Stimulated activated CD8-positive, alpha-beta memory T cell treated with anti-CD3 and anti-CD28 coated beads, Interleukin-15, amount 100 ng/mL, for 48 hours (primary cell): ENCODE measurements at regions not wholly inside any gene's neighbourhood (a gene's known extent, or its start where the extent isn't known, plus 50 kb on each side); places are given as distances from the start of the nearest gene placed in this dataset.

Source experiments
- DNase-seq, 2 donors: peaks; one replicate each; pipeline ENCODE4 v3.0.0-alpha.2; 2020; ENCODE audit warnings: low read depth in 2 of 2

GRCh38 chr20:4600308-4601014, 85.8 kb upstream of the PRNP start:
- DNase-seq, result no peak

- DNase-seq, result no peak
Observed at GRCh38 chr20:4597215-4597614, 89.0 kb upstream of the PRNP start.

DNA sequence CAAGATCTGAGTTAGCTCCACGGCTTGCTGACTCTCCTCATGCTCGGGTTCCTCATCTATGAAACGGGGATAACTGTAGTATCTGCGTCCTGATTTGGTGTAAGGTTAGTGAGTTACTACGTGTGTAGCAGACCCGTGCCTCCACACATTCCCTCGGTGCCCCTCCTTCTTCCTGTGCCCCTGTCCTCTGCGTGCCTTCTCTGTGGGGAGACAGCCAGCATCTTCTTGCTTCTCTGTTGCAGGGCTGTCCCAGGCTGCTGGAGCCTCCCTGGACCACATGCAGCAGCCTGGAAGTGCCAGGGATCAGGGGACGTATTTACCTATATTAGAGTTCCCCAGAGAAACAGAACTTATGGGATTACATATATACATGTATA, 93.1 kb upstream of the PRNP start:
- no peak for DNase-seq

DNA sequence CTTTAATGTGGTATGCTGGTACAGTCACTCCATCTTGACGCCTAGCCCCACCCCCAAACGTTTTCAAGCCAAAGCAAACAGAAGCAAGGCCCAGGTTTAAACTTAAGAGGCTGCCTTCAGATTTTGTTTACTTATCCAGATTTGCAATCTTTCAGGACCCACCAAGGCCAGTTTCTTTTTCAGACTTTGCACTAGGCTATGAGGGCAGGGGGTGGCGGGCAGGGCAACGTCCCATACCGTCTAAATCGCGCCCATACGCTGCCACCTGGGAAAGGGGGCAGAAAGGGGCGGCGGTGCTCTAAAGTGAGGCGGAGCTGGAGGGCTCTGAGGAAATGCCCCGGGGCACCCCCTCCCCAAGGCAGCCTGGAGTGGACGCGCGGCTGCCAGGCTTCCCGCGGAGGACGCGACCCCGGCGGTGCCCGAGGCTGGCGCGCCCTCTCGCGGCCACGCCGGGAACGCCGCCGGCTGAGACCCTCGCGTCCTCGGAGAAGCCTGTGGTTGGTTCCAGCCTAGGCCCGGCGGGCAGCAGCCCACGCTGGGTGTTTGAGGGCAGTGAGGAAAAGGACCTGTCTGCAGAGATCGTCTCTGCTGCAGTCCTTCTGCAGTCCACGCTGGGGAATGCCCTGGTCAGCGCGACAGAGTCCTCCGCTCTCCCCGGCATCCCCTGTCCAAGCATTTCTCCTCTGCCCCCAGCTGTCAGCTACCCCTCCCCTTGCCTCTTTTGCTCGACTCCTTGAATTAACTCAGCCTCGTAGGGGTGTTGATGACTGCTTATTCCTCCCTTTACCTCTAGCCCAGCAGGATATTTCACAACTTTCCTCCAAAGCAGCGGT, 93.7 kb upstream of the PRNP start:
- DNase-seq, result peak; percentile 41 to 42

DNA sequence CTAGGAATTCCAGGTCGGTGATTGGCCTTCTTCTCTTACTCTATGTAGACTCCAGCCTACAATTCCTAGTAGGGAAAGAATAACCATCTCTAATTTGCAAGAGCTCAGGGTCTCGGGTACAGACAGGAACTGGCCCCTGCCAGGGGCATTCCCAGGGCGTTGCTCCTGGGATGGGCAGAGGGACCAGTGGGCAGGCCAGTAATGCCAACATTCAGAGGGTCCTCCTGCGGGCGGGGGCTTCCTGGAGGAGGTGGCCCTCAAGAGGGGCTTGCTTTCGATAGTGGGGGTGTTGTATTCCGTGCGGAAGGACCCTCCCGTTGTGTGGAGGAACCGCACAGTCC, 94.3 kb upstream of the PRNP start:
- DNase-seq, result no peak

DNA sequence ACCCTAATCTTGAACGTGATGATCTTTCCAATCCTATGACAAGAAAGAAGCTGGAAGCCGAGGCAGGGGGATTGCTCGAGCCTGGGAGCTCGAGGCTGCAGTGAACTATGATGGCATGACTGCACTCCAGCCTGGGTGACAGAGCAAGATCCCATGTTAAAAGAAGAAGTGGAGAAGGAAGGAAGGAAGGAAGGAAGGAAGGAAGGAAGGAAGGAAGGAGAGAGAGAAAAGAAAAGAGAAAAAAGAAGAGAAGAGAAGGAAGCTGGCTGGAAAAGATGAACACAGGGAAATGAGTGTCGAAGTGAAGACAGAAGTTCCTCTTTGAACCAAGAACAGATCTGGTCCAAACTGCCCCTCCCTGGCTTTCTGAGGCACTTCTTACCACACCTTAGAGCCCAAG, 100.5 kb upstream of the PRNP start:
- no peak for DNase-seq

DNA sequence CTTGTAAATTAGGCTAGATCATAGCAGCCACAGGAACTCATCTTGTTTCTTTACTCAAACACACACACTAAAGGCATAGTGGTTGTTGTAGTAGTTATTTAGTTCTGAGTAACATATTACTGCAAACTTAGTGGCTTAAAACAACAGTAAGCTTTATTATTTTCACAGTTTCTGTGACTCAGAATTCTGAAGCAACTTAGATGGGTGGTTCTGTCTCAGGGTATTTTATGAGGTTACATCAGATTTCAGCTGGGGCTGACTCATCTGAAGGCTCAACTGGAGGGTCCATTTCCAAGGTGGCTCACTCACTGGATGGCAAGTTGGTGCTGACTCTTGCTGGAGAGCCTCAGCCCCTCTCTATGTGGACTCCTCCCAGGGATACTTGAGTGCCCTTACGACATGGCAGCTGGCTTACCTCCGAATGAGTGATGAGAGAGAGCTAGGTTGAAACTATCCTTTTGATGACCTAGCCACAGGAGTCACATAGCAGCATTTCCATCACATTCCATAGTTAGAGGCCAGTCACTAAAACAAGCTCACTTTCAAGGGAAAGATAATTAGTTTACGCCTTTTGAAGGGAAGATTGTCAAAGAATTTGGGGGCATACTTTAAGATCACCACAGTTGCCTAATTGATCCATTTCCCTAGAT, 101.0 kb upstream of the PRNP start:
- no peak for DNase-seq

GRCh38 chr20:4584510-4584909, 101.7 kb upstream of the PRNP start:
- no peak for DNase-seq

DNA sequence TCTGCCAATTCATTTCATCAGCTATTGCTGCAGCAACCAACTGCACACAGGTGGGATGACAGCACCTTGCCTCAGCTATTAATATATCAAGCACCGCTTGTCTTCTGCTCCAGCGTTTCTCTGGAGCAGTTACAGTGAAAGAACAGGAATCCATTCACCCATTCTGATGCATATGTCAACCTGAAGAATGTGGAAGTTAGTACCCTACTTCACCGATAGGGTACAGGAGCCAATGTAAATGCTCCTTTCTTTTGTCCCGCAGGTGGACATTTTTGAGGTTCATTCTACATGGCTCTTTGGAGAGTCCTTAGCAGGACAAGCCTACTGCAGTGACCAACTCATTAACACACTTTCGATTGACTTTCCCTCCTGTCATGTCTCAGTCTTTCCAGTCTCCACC, 104.4 kb upstream of the PRNP start:
- DNase-seq, result no peak

GRCh38 chr20:4578375-4578774, 107.9 kb upstream of the PRNP start:
- DNase-seq, result no peak

- DNase-seq, result no peak
Observed at GRCh38 chr20:4574356-4574690, 111.9 kb upstream of the PRNP start.

DNA sequence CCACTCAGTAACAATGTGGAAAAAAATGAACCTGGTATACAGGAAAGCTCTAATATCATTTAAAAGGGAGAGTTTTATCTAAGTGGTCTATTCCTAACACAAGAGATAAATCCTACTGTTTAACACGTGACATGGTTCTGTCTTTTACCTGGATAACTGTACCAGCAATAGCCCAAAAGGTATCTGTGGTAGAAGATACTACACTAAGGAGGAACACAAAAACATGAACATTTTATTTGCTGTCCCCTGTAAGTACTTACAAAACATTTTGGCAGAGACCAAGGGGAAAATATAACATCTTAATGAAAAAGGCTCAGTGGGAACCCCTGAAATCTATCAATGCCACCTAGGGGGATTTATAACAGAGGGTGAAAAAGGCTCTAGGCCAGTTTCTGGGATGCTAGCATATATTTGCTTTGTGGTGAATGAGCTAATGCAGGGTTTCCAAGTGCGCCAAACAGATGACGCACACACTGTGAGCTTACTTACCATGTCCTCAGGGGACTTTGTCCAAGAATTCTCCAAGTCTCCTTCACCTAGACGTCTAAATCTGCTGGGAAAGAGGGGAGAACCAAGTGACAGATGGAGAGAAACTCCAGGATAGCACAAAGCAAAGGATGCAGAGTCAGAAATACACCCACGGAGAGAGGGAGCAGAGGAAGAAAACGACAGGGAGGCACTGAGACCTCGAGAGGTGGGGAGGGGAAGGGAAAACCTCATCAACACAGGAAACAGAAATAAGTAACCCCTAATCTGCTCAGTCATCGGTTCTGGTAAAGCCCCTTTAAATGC, 112.5 kb upstream of the PRNP start:
- no peak for DNase-seq

- DNase-seq, result no peak
Observed at GRCh38 chr20:4571759-4572531, 114.3 kb upstream of the PRNP start.

- no peak for DNase-seq
Observed at GRCh38 chr20:4569865-4570264, 116.4 kb upstream of the PRNP start.

DNA sequence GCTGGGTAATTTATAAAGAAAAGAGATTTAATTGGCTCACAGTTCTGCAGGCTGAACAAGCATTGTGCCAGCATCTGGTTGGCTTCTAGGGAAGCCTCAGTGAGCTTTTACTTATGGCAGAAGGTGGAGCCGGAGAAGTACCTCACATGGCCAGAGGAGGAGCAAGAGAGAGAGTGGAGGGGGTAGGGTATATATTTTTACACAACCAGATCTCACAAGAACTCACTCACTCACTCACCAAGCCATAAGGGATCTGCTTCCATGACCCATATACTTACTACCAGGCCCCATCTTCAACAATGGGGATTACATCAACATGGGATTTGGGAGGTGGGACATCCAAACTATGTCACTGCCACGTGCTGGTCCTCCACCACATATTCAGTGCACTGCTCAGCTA, 117.2 kb upstream of the PRNP start:
- DNase-seq, result no peak

- no peak for DNase-seq
Observed at GRCh38 chr20:4568361-4568959, 117.8 kb upstream of the PRNP start.

DNA sequence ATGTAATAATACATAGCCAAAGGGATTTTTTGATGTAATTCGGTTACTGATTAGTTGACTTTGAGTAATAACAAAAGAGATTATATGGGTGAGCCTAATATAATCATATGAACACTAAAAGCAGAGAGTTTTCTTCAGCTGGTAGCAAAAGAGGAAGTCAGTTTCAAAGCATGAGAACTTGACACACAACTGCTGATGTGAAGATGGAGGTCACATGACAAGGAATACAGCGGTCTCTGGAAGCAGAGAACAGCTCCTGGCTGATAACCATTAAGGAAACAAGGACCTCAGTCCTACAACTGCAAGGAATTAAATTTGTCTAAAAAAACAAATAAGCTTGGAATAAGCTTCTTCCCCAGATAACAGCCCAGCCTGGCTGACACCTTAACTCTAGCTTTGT, 119.1 kb upstream of the PRNP start:
- no peak for DNase-seq

DNA sequence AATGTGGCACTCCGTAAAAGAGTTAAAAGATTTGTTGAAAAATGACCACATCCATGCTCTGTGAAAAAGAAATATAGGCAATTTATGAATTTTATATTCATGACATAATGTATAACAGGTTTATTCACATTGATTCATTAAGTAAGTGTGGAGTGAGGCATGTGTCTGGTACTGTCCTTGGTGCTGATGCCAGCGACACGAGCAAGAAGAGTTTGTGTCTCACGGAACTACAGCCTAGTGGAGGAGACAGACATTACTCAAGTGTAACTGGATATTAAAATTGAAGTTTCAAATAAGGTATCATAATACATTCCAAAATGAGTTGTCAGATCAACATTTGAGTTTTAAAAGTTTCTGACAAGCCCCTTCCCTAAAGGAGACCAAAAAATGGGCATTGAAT, 122.7 kb upstream of the PRNP start:
- no peak for DNase-seq

GRCh38 chr20:4563031-4563430, 123.2 kb upstream of the PRNP start:
- DNase-seq, result no peak

GRCh38 chr20:4560667-4561066, 125.6 kb upstream of the PRNP start:
- no peak for DNase-seq

DNA sequence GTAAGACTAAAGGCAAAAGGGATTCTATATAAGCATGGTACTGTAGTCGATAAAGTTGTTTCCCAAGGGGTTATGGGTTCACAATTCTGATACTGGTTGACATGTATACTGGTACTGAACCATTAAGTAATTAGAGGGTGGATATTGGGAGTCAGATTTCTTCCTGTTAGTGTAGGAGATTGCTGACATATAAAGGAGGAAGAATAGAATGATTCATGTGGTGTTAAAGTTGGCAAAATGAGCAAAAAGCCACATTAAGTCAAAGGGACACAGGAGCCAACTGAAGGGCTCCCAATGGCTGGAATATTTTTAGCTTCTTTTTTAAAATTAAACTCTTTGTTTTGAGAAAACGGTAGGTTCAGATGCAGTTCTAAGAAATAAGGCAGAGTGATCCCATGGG, 126.3 kb upstream of the PRNP start:
- no peak for DNase-seq
